IPS-18c (cell line): ENCODE measurements at regions not wholly inside any gene's neighbourhood (a gene's known extent, or its start where the extent isn't known, plus 50 kb on each side); places are given as distances from the start of the nearest gene placed in this dataset.

ENCODE experiments used
- H3K4me3 ChIP-seq: 2 replicates; pipeline ENCODE4 v1.7.0; 2013; ENCODE audit warnings: low read depth, mild to moderate bottlenecking, low read length, moderate library complexity; ENCODE audit not compliant: insufficient read depth
- H3K9me3 ChIP-seq: one replicate; pipeline ENCODE4 v1.6.1; 2013; ENCODE audit warnings: mild to moderate bottlenecking, low read length, moderate library complexity; ENCODE audit not compliant: control insufficient read depth, insufficient read depth

- H3K9me3 ChIP-seq: no peaks in the 10 kb centered on the region
- H3K4me3 ChIP-seq: no peak overlapping the region
These were observed 201.5 kb upstream of the KIRREL3 start for GRCh38 chr11:127202105-127202504.

- Histone ChIP-seq H3K9me3 (no peaks in the 10 kb centered on the region), H3K4me3 (no peak overlapping the region)
These were observed 198.8 kb upstream of the KIRREL3 start for GRCh38 chr11:127199306-127199801.

GRCh38 chr11:127195501-127196120 lies 195.0 kb upstream of the KIRREL3 start:
- no peaks in the 10 kb centered on the region for H3K9me3 ChIP-seq
- H3K4me3 ChIP-seq: no peak overlapping the region

GRCh38 chr11:127194521-127194920 lies 194.0 kb upstream of the KIRREL3 start:
- no peaks in the 10 kb centered on the region for H3K9me3 ChIP-seq
- H3K4me3 ChIP-seq: no peak overlapping the region

- H3K9me3 ChIP-seq: no peaks in the 10 kb centered on the region
- H3K4me3 ChIP-seq: no peak overlapping the region
These were observed 193.4 kb upstream of the KIRREL3 start for GRCh38 chr11:127193950-127194349.

- Histone ChIP-seq H3K4me3 (no peak overlapping the region), H3K9me3 (no peaks in the 10 kb centered on the region)
These were observed 191.1 kb upstream of the KIRREL3 start for GRCh38 chr11:127191689-127192088.

GRCh38 chr11:127191261-127191660 lies 190.7 kb upstream of the KIRREL3 start:
- H3K4me3 ChIP-seq: no peak overlapping the region

GRCh38 chr11:127182586-127183203 lies 182.1 kb upstream of the KIRREL3 start:
- no peak overlapping the region for H3K4me3 ChIP-seq
- H3K9me3 ChIP-seq: no peaks in the 10 kb centered on the region

More at GRCh38 chr11:127191261-127191660, 190.7 kb upstream of the KIRREL3 start:
- no peaks in the 10 kb centered on the region for H3K9me3 ChIP-seq

- no peaks in the 10 kb centered on the region for H3K9me3 ChIP-seq
- no peak overlapping the region for H3K4me3 ChIP-seq
These were observed 156.7 kb upstream of the KIRREL3 start for GRCh38 chr11:127157225-127157624.

GRCh38 chr11:127149410-127149809 lies 148.8 kb upstream of the KIRREL3 start:
- Histone ChIP-seq H3K4me3 (no peak overlapping the region), H3K9me3 (no peaks in the 10 kb centered on the region)

- Histone ChIP-seq H3K4me3 (no peak overlapping the region), H3K9me3 (no peaks in the 10 kb centered on the region)
These were observed 142.7 kb upstream of the KIRREL3 start for GRCh38 chr11:127143251-127143650.

- H3K4me3 ChIP-seq: no peak overlapping the region
- peaks cover 2% of the 10 kb centered on the region for H3K9me3 ChIP-seq
These were observed 138.0 kb upstream of the KIRREL3 start for GRCh38 chr11:127138613-127139012.

GRCh38 chr11:127137771-127138280 lies 137.3 kb upstream of the KIRREL3 start:
- no peak overlapping the region for H3K4me3 ChIP-seq
- H3K9me3 ChIP-seq: peaks cover 2% of the 10 kb centered on the region

- Histone ChIP-seq H3K4me3 (no peak overlapping the region), H3K9me3 (peaks cover 2% of the 10 kb centered on the region)
These were observed 135.9 kb upstream of the KIRREL3 start for GRCh38 chr11:127136438-127136837.

GRCh38 chr11:127135256-127135655 lies 134.7 kb upstream of the KIRREL3 start:
- Histone ChIP-seq H3K4me3 (no peak overlapping the region), H3K9me3 (peaks cover 2% of the 10 kb centered on the region)

- peaks cover 2% of the 10 kb centered on the region for H3K9me3 ChIP-seq
- no peak overlapping the region for H3K4me3 ChIP-seq
These were observed 132.5 kb upstream of the KIRREL3 start for GRCh38 chr11:127133061-127133460.

GRCh38 chr11:127130321-127130720 lies 129.8 kb upstream of the KIRREL3 start:
- no peak overlapping the region for H3K4me3 ChIP-seq
- peaks cover 2% of the 10 kb centered on the region for H3K9me3 ChIP-seq

GRCh38 chr11:127126986-127127385 lies 126.4 kb upstream of the KIRREL3 start:
- Histone ChIP-seq H3K4me3 (no peak overlapping the region), H3K9me3 (no peaks in the 10 kb centered on the region)
